HG02642 (cell line): ENCODE measurements at regions not wholly inside any gene's neighbourhood (a gene's known extent, or its start where the extent isn't known, plus 50 kb on each side); places are given as distances from the start of the nearest gene placed in this dataset.

Source experiments
- ATAC-seq: cut with Tn5 transposase; IDR thresholded peaks from one replicate; pipeline ENCODE4 v1.9.1; 2021; ENCODE audit warnings: mild to moderate bottlenecking; ENCODE audit not compliant: unreplicated experiment, poor library complexity

- ATAC-seq = no peak
Measured at GRCh38 chr9:81741103-81741502, 51.8 kb upstream of the TLE1 start.

- ATAC-seq = no peak
Measured at GRCh38 chr9:81748091-81748490, 58.7 kb upstream of the TLE1 start.

- ATAC-seq = no peak
Measured at GRCh38 chr9:81753436-81753835, 64.1 kb upstream of the TLE1 start.

- no peak for ATAC-seq
Measured at GRCh38 chr9:81754245-81754644, 64.9 kb upstream of the TLE1 start.

DNA sequence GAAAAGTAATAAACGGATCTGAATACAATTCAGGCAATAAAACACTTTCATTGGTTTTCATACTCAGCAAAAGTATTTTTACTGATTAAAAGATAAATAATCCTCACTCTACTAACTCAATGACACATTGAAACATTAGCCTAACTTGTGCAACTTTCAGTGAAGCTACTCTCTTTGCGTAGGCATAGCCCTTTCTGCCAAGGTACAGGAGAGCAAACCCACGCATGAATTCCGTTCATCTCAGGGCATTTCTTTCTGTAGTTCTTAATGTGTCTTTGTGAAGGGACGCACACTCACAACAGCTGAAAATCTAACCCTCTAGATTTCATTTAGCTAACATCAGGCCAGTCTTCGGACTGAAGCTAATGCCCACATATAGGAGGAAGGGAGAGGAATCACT lies 66.4 kb upstream of the TLE1 start:
- ATAC-seq = no peak

DNA sequence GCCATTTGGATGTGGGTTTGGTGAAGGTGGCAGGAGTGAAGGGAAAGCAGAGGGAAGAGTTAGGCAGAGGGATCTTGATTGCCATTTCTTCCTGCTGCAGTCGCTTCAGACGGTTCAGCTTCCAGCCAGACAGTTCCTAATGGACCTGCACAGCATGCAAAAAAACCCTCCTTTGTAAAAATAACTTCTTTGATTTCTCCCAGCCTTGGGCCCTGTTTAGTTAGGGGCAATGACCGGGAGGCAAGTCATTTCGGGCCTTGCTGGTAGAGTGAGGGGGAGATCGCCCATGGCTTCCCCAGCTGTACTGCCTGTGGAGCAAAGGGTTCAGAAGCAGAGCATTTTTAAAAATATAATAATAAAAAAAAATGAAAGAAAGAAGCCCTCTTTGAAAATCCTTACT lies 67.2 kb upstream of the TLE1 start:
- ATAC-seq = no peak

DNA sequence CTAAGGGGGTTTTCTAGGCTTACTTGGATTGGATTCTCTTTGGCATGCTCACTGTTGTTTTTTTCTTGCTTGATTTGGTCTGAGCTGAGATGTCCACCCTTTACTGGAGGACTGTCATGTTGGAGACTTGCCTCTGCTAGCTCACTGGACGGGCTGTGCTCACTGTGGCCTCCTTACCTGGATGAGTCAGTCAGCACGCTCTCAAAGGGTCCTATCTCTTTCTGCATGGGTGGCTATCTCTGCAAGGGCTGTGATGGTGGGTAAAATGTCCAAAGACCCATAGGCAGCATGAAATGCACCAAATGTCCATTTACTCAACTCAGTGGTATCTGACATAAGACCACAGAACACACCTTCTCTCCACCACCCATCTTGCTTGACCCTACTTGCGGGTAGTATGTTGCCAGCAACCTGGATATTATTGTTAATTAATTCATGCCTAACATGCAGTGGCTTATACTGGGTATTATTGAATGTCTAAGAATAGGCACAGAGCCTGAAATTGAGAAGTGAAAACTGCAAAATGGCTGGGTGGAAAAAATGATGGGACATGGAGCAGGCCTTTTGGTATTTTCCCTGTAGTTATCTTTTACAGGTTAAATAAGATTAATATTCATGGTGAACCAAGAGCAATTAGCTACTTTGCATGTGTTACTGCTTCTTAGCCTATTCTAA lies 68.9 kb upstream of the TLE1 start:
- ATAC-seq = no peak

GRCh38 chr9:81759680-81760215 lies 70.4 kb upstream of the TLE1 start:
- ATAC-seq = no peak

DNA sequence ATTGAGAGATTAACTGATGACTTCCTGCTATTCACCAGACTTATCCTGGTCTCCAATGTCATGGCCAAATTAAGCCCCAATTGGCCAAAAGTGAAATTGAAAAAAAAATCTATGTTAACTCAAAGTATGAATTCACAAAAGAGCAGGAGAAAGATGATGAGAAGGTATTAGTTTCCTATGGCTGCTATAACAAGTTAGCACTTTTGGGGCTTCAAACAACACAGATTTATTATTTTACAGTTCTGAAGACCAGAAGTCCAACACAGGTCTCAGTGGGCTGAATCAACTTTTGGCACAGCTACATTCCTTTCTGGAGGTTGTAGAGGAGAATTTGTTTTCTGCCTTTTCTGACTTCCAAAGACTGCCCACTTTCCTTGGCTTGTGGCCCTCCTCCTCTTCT lies 78.6 kb upstream of the TLE1 start:
- no peak for ATAC-seq

DNA sequence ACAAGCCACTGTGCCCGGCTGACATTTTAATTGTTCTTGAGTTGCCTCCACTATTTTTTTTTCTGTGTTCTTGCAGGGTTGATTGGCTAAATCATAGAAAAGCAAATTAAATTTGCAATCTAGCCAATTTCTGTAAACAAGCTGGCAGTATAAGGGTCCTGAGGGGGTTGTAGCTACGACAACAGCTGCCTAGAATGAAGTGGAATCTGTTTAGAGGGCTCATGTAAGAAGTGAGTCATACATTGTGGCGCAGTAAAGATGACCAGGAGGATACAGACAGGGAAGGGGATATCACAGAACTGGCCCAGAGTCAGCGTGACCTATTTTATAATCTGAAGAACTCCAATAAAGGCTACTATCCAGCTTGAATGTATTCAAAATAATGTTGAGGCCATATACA lies 82.2 kb upstream of the TLE1 start:
- no peak for ATAC-seq

- ATAC-seq = no peak
Measured at GRCh38 chr9:81772144-81772543, 82.8 kb upstream of the TLE1 start.

GRCh38 chr9:81776390-81776789 lies 87.0 kb upstream of the TLE1 start:
- no peak for ATAC-seq

GRCh38 chr9:81776834-81777233 lies 87.5 kb upstream of the TLE1 start:
- ATAC-seq = no peak

- ATAC-seq = no peak
Measured at GRCh38 chr9:81777482-81777881, 88.1 kb upstream of the TLE1 start.

DNA sequence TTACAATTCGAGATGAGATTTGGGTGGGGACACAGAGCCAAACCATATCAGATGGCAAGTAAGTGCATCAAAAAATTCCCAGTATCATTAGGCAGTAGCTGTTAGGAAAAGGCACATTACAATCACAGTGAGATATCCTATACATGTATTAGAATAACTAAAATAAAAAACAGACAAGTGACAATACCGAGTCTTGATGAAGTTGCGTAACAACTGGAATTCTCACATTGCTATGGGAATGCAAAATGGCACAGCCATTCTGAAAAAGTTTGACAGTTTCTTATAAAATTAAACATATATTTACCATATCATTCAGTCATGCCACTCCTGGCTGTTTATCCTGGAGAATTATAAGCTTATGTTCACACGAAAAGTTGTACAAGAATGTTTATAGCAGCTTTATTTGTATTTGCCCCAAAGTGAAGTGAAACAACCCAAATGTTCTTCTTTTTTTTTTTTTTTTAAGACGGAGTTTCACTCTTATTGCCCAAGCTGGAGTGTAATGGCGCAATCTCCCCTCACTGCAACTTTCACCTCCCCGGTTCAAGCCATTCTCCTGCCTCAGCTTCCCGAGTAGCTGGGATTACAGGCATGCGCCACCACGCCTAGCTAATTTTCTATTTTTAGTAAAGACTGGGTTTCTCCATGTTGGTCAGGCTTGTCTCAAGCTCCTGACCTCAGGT lies 93.1 kb upstream of the TLE1 start:
- ATAC-seq = no peak

- no peak for ATAC-seq
Measured at GRCh38 chr9:81787747-81788632, 98.6 kb upstream of the TLE1 start.

DNA sequence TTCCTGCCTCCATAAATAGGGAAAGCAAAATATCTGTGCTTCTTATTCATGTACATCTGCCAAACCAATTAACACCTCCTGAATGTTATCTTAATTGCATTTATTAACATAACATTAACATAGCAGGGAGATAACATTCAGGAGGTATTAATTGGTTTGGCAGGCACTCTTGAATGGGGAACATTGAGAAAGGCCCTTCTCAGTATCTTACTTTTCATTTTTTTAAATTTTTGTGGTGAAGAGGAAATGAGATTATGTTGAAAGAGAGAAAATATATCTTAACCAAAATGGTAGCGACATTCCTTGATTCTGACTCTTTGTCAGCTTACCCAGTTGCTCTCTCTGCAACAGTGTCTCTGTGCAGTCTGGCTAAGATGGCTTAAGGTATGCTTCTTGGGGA lies 100.4 kb upstream of the TLE1 start:
- no peak for ATAC-seq

DNA sequence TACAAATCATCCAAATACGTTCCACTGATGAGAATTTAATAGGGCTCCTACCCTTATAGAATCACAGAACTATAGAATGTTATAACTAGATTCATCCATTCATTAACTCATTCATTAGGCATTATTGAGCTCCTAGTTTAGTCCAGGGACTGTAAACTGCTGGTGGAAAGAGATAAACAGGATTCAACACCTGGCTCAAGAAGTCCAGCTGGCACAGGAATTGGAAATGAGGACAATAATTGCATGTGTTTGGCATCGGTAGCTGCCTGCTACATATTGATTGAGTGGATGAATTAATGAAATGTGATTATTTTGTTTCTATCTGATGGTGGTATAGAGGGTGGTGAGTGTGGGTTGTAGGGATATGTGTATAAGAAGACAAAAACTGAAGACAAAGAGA lies 100.8 kb upstream of the TLE1 start:
- no peak for ATAC-seq

GRCh38 chr9:81791076-81791475 lies 101.7 kb upstream of the TLE1 start:
- no peak for ATAC-seq

- no peak for ATAC-seq
Measured at GRCh38 chr9:81798606-81799005, 109.3 kb upstream of the TLE1 start.

DNA sequence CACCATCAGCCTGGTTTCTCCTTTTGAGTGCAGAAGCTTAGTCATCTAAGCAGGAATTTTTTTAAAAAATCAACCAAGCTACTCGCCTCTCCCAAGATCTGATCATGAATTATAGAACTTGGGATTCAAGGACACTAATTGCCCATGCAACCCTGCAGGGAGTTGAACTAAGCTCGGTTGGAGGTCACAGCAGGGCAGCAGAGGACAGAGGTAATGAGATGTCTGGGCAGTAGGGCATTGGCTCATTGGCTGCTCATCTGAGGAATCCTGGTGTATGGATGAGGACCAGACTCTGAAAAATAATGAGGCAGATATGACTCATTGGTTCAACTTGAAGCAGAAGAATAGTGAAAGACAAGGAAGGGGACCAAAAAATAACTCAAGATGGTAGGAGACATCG lies 111.8 kb upstream of the TLE1 start:
- no peak for ATAC-seq
